Activated T-cell treated with anti-CD3 and anti-CD28 coated beads for 24 hours (primary cell): ENCODE measurements at regions not wholly inside any gene's neighbourhood (a gene's known extent, or its start where the extent isn't known, plus 50 kb on each side); places are given as distances from the start of the nearest gene placed in this dataset.
"Not testable (repeated sequence)": the region's sequence is repeated elsewhere in the genome, so short reads cannot be mapped to it uniquely, and the experiment has no call there.

Source experiments
- DNase-seq: peaks from one replicate; pipeline ENCODE4 v3.0.0-alpha.2; 2020; ENCODE audit warnings: low read depth

- DNase-seq, result not testable (repeated sequence)
These were observed 379.4 kb downstream of the ANAPC1 start for GRCh38 chr2:111504571-111504942.

GRCh38 chr2:111505267-111505666 lies 378.7 kb downstream of the ANAPC1 start:
- DNase-seq, result not testable (repeated sequence)

GRCh38 chr2:111506936-111507335 lies 377.1 kb downstream of the ANAPC1 start:
- not testable (repeated sequence) for DNase-seq

- not testable (repeated sequence) for DNase-seq
These were observed 374.6 kb downstream of the ANAPC1 start for GRCh38 chr2:111509225-111509869.

- DNase-seq, result not testable (repeated sequence)
These were observed 373.6 kb downstream of the ANAPC1 start for GRCh38 chr2:111510384-111510783.

- DNase-seq, result not testable (repeated sequence)
These were observed 372.9 kb downstream of the ANAPC1 start for GRCh38 chr2:111511062-111511461.

GRCh38 chr2:111512378-111512777 lies 371.6 kb downstream of the ANAPC1 start:
- not testable (repeated sequence) for DNase-seq

GRCh38 chr2:111514138-111514537 lies 369.9 kb downstream of the ANAPC1 start:
- not testable (repeated sequence) for DNase-seq

GRCh38 chr2:111517050-111517720 lies 366.8 kb downstream of the ANAPC1 start:
- not testable (repeated sequence) for DNase-seq

- DNase-seq, result not testable (repeated sequence)
These were observed 366.3 kb downstream of the ANAPC1 start for GRCh38 chr2:111517721-111518053.

GRCh38 chr2:111519071-111519470 lies 364.9 kb downstream of the ANAPC1 start:
- DNase-seq, result no peak

GRCh38 chr2:111522231-111522768 lies 361.7 kb downstream of the ANAPC1 start:
- DNase-seq, result no peak

GRCh38 chr2:111523009-111523408 lies 361.0 kb downstream of the ANAPC1 start:
- DNase-seq, result no peak

GRCh38 chr2:111525026-111525425 lies 359.0 kb downstream of the ANAPC1 start:
- DNase-seq, result not testable (repeated sequence)

GRCh38 chr2:111526041-111526639 lies 357.9 kb downstream of the ANAPC1 start:
- not testable (repeated sequence) for DNase-seq

- DNase-seq, result not testable (repeated sequence)
These were observed 356.1 kb downstream of the ANAPC1 start for GRCh38 chr2:111527707-111528400.

GRCh38 chr2:111529022-111529421 lies 355.0 kb downstream of the ANAPC1 start:
- DNase-seq, result not testable (repeated sequence)

GRCh38 chr2:111530239-111530965 lies 353.6 kb downstream of the ANAPC1 start:
- DNase-seq, result not testable (repeated sequence)

GRCh38 chr2:111532682-111533556 lies 351.1 kb downstream of the ANAPC1 start:
- not testable (repeated sequence) for DNase-seq

- DNase-seq, result not testable (repeated sequence)
These were observed 350.3 kb downstream of the ANAPC1 start for GRCh38 chr2:111533557-111534247.
